GM10248 (cell line): ENCODE measurements at regions not wholly inside any gene's neighbourhood (a gene's known extent, or its start where the extent isn't known, plus 50 kb on each side); places are given as distances from the start of the nearest gene placed in this dataset.

ENCODE experiments used
- CTCF ChIA-PET: fragments of 300-600 bp; sonication (Branson Sonifier 250); formaldehyde crosslinking; extraction: SDS; loops from one replicate; lab custom pipeline; 2021; ENCODE audit warnings: antibody characterized with exemption; lab: Yijun Ruan, JAX
- POLR2A ChIA-PET: fragments of 350-650 bp; sonication (Branson Sonifier 250); formaldehyde crosslinking; extraction: SDS; loops from one replicate; lab custom pipeline; 2020; ENCODE audit warnings: antibody characterized with exemption; lab: Yijun Ruan, JAX
- DNase-seq: peaks from one replicate; pipeline ENCODE4 v3.0.0; 2012; ENCODE audit errors: extremely low spot score
- TF ChIP-seq, protein P1 (sequence below): IDR thresholded peaks from 2 replicates; pipeline ENCODE4 v1.5.1; 2012; ENCODE audit warnings: mild to moderate bottlenecking, low read depth; ENCODE audit errors: extremely low read depth, missing control alignments, control extremely low read depth

GRCh38 chr5:8366266-8366665, 497.3 kb downstream of the MTRR start:
- TF ChIP-seq, protein P1, sequence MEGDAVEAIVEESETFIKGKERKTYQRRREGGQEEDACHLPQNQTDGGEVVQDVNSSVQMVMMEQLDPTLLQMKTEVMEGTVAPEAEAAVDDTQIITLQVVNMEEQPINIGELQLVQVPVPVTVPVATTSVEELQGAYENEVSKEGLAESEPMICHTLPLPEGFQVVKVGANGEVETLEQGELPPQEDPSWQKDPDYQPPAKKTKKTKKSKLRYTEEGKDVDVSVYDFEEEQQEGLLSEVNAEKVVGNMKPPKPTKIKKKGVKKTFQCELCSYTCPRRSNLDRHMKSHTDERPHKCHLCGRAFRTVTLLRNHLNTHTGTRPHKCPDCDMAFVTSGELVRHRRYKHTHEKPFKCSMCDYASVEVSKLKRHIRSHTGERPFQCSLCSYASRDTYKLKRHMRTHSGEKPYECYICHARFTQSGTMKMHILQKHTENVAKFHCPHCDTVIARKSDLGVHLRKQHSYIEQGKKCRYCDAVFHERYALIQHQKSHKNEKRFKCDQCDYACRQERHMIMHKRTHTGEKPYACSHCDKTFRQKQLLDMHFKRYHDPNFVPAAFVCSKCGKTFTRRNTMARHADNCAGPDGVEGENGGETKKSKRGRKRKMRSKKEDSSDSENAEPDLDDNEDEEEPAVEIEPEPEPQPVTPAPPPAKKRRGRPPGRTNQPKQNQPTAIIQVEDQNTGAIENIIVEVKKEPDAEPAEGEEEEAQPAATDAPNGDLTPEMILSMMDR = no peak
- DNase-seq = no peak
- ChIA-PET POLR2A (no interaction called here), CTCF (interaction anchor here (0.9 to 1.6 kb wide), 3 partner anchors 9 to 438 kb away, joined by 3 to 4 read pairs (median 3); no protein-coding TSS in a partner anchor)

GRCh38 chr5:8376478-8376877, 507.5 kb downstream of the MTRR start:
- DNase-seq = no peak
- TF ChIP-seq, protein P1 = no peak
- CTCF ChIA-PET = no interaction called here
- POLR2A ChIA-PET = no interaction called here

DNA sequence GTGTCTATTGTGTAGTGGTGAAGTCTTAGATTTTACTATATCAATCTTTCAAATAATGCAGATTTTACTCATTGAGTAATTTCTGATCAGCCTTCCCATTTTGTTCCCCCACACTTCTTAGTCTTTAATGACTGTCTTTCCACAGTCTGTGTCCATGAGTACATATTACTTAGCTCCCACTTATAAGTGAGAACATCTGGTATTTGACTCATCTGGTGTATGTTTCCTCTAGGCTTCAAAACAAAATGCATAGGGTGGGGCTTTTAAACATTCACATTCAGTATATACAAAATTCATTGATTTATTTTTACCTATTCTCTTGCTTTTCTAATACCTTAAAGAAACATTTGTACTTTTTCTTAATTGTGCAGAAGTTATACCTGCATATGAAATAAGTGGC, 513.0 kb downstream of the MTRR start:
- POLR2A ChIA-PET = no interaction called here

DNA sequence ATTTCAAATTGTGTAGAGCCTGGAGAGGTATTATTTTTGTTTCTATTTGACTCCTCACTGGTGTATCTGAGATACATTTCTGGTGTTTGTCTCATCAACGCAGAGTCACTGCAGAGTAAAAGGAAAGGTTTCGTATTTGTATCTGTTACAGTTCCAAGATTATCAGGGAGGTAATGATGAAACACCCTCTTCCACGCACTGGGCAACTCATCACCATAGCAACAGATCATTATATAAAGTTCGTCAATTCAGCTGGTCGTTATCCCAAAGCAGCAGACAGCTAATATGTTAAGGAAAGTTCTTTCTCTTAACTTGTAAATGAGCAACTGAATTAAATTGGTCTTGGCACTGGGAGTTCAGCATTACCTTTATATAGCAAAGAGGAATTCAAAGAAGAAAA, 513.5 kb downstream of the MTRR start:
- TF ChIP-seq, protein P1 = no peak
- ChIA-PET CTCF (interaction anchor here (1.5 kb wide), 1 partner anchor 31 kb away, joined by 3 read pairs; no protein-coding TSS in a partner anchor), POLR2A (no interaction called here)
- no peak for DNase-seq

More for the DNA sequence above, 513.0 kb downstream of the MTRR start:
- TF ChIP-seq, protein P1 = no peak
- CTCF ChIA-PET = no interaction called here
- no peak for DNase-seq

GRCh38 chr5:8383616-8384015, 514.7 kb downstream of the MTRR start:
- DNase-seq = no peak
- ChIA-PET CTCF (interaction anchor here (1.5 kb wide), 1 partner anchor 32 kb away, joined by 3 read pairs; no protein-coding TSS in a partner anchor), POLR2A (no interaction called here)
- TF ChIP-seq, protein P1 = no peak

GRCh38 chr5:8386719-8387288, 517.9 kb downstream of the MTRR start:
- ChIA-PET CTCF (no interaction called here), POLR2A (no interaction called here)
- TF ChIP-seq, protein P1 = no peak
- no peak for DNase-seq

DNA sequence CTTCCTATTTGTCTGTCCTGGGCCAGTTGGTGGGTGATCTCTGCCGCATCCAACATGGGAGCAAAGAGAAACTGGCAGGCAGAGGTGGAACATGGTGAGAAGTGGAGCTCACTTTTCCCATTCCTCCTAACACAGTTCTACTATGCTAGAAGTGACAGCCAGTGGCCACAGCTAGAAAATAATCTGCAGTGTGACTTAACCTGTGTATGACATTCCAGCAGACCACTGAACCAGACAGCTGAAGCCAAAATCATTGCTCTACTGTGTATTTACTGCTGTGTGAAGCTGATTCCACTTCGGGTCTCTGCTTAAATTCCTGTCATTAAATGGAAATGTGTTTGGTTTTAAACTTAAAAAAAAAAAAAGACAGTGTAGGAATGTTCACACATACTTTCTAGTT, 523.0 kb downstream of the MTRR start:
- DNase-seq = no peak
- POLR2A ChIA-PET = no interaction called here
- CTCF ChIA-PET = interaction anchor here (0.6 to 2.1 kb wide), 2 partner anchors 14 to 133 kb away, joined by 3 to 6 read pairs; no protein-coding TSS in a partner anchor
- TF ChIP-seq, protein P1 = no peak
